Skin epidermis (tissue), 12 donors: ENCODE measurements at regions not wholly inside any gene's neighbourhood (a gene's known extent, or its start where the extent isn't known, plus 50 kb on each side); places are given as distances from the start of the nearest gene placed in this dataset.

Experiments
- H3K27ac ChIP-seq, 21 experiments: fragments of 200-600 bp; sonication (generic) in 11 of 21; one replicate each; pipeline ENCODE4 v1.5.0; 2020; ENCODE audit warnings: mild to moderate bottlenecking in 3 of 21, inconsistent platforms in 2 of 21, moderate library complexity in 2 of 21
- H3K4me3 ChIP-seq, 7 experiments: fragments of 200-600 bp; sonication (generic) in 2 of 7; one replicate each; pipeline ENCODE4 v1.5.0; 2020; ENCODE audit warnings: inconsistent platforms in 2 of 7, mild to moderate bottlenecking in 2 of 7, moderate library complexity in 1 of 7

GRCh38 chr2:140067661-140068060 lies 1287.5 kb upstream of the NXPH2 start:
- no peak overlapping the region for H3K27ac ChIP-seq

GRCh38 chr2:140064243-140064642 lies 1284.1 kb upstream of the NXPH2 start:
- H3K4me3 ChIP-seq = no peak overlapping the region
- H3K27ac ChIP-seq = no peak overlapping the region

More at GRCh38 chr2:140067661-140068060, 1287.5 kb upstream of the NXPH2 start:
- H3K4me3 ChIP-seq = no peak overlapping the region

GRCh38 chr2:140063356-140063755 lies 1283.2 kb upstream of the NXPH2 start:
- Histone ChIP-seq H3K27ac (no peak overlapping the region), H3K4me3 (no peak overlapping the region)

GRCh38 chr2:140061240-140061639 lies 1281.0 kb upstream of the NXPH2 start:
- no peak overlapping the region for H3K27ac ChIP-seq

GRCh38 chr2:140057928-140058327 lies 1277.7 kb upstream of the NXPH2 start:
- H3K4me3 ChIP-seq = no peak overlapping the region
- H3K27ac ChIP-seq = no peak overlapping the region

More at GRCh38 chr2:140061240-140061639, 1281.0 kb upstream of the NXPH2 start:
- no peak overlapping the region for H3K4me3 ChIP-seq

GRCh38 chr2:140041811-140042210 lies 1261.6 kb upstream of the NXPH2 start:
- no peak overlapping the region for H3K4me3 ChIP-seq
- H3K27ac ChIP-seq = no peak overlapping the region

GRCh38 chr2:140041239-140041638 lies 1261.0 kb upstream of the NXPH2 start:
- no peak overlapping the region for H3K4me3 ChIP-seq

GRCh38 chr2:140033638-140034037 lies 1253.4 kb upstream of the NXPH2 start:
- Histone ChIP-seq H3K4me3 (no peak overlapping the region), H3K27ac (no peak overlapping the region)

More at GRCh38 chr2:140041239-140041638, 1261.0 kb upstream of the NXPH2 start:
- H3K27ac ChIP-seq = no peak overlapping the region

GRCh38 chr2:140027966-140028365 lies 1247.8 kb upstream of the NXPH2 start:
- H3K4me3 ChIP-seq = no peak overlapping the region
- H3K27ac ChIP-seq = no peak overlapping the region

- H3K4me3 ChIP-seq = no peak overlapping the region
- H3K27ac ChIP-seq = no peak overlapping the region
These were observed 1247.1 kb upstream of the NXPH2 start for GRCh38 chr2:140027320-140027719.

GRCh38 chr2:140023291-140023690 lies 1243.1 kb upstream of the NXPH2 start:
- H3K27ac ChIP-seq = no peak overlapping the region
- no peak overlapping the region for H3K4me3 ChIP-seq

GRCh38 chr2:140018541-140018940 lies 1238.4 kb upstream of the NXPH2 start:
- no peak overlapping the region for H3K4me3 ChIP-seq
- H3K27ac ChIP-seq = no peak overlapping the region

- no peak overlapping the region for H3K27ac ChIP-seq
- no peak overlapping the region for H3K4me3 ChIP-seq
These were observed 1234.0 kb upstream of the NXPH2 start for GRCh38 chr2:140014204-140014546.

GRCh38 chr2:140013545-140014203 lies 1233.5 kb upstream of the NXPH2 start:
- Histone ChIP-seq H3K4me3 (no peak overlapping the region), H3K27ac (no peak overlapping the region)

GRCh38 chr2:140011287-140011686 lies 1231.1 kb upstream of the NXPH2 start:
- H3K4me3 ChIP-seq = no peak overlapping the region
- H3K27ac ChIP-seq = no peak overlapping the region

- no peak overlapping the region for H3K4me3 ChIP-seq
- H3K27ac ChIP-seq = no peak overlapping the region
These were observed 1221.9 kb upstream of the NXPH2 start for GRCh38 chr2:140002110-140002509.

GRCh38 chr2:139992711-139993345 lies 1212.6 kb upstream of the NXPH2 start:
- no peak overlapping the region for H3K4me3 ChIP-seq
- H3K27ac ChIP-seq = no peak overlapping the region

GRCh38 chr2:139992078-139992477 lies 1211.9 kb upstream of the NXPH2 start:
- H3K27ac ChIP-seq = no peak overlapping the region
- no peak overlapping the region for H3K4me3 ChIP-seq

GRCh38 chr2:139990646-139991335 lies 1210.6 kb upstream of the NXPH2 start:
- Histone ChIP-seq H3K4me3 (no peak overlapping the region), H3K27ac (no peak overlapping the region)

- Histone ChIP-seq H3K27ac (no peak overlapping the region), H3K4me3 (no peak overlapping the region)
These were observed 1189.1 kb upstream of the NXPH2 start for GRCh38 chr2:139969323-139969722.

GRCh38 chr2:139968588-139968987 lies 1188.4 kb upstream of the NXPH2 start:
- Histone ChIP-seq H3K27ac (no peak overlapping the region), H3K4me3 (no peak overlapping the region)
